Astrocyte of the hippocampus (primary cell): ENCODE measurements at regions not wholly inside any gene's neighbourhood (a gene's known extent, or its start where the extent isn't known, plus 50 kb on each side); places are given as distances from the start of the nearest gene placed in this dataset.
"Not testable (repeated sequence)": the region's sequence is repeated elsewhere in the genome, so short reads cannot be mapped to it uniquely, and the experiment has no call there.

Experiments
- DNase-seq: peaks from one replicate; pipeline ENCODE4 v3.0.0; 2011; ENCODE audit warnings: low read depth, low spot score

DNA sequence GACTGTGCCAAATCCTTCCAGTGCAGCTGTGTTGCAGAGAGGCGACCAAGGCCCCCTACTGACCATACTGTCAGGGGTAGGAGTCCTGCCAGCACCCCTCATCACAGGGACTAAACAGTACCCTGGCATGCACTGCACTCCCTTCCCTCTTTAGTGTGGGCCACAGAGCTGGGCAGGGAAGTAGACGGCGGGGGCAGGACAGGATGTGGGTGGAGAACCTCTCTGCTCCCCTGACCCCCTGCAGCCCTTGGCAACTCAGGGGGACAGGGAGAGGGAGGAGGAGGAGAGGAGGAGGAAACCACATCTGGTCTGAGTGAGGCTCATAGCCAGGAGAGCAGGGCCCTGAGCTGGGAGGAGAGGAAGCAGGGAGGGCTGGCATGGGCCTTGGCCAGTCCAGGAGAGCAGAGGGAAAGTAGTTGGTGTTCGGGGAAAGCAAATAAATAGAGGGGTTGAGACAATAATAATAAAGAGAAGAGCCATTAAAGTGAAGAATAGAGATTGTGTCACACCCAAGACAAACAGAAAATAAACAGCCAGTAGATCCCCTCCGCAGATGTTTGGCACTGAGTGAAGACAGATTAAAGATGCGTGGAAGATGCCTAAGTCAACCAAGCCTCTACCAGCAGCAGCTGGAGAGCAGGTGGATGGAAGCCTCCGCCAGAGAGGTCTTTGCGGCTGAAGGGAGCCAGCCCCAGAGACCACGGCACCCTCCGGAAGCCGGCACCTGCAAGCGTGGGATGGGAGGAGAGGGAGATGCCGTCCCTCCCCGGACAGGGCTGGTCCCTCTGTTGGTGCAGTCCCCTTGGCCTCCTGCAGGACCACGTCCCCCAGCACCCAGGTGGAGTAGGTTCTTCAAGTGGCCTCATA lies 61.5 kb downstream of the RPUSD4 start:
- no peak for DNase-seq

GRCh38 chr11:126148317-126148716 lies 63.1 kb downstream of the RPUSD4 start:
- no peak for DNase-seq

- no peak for DNase-seq
Measured at GRCh38 chr11:126147208-126148111, 64.0 kb downstream of the RPUSD4 start.

- peak; percentile 67 for DNase-seq
Measured at GRCh38 chr11:126146454-126147192, 64.8 kb downstream of the RPUSD4 start.

DNA sequence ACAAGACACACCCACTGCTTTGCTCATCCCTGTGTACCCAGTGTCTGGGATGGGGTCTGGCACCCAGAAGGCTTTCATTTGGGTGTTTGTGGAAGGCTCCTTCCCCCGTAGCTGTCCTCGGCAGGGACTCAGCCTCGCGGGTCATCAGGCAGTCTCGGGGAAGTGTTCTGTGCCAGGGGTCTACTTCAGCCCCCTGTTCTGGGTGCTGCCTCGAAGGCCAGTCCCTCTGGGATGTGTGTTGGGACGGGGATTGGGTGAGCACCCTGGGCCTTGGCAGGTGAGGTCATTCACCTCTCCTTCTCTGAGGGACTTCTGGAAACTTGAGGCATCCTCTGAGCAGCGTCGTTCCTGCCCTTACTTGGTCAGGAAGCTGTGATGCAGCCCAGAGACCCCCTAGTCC lies 65.5 kb downstream of the RPUSD4 start:
- DNase-seq = no peak

DNA sequence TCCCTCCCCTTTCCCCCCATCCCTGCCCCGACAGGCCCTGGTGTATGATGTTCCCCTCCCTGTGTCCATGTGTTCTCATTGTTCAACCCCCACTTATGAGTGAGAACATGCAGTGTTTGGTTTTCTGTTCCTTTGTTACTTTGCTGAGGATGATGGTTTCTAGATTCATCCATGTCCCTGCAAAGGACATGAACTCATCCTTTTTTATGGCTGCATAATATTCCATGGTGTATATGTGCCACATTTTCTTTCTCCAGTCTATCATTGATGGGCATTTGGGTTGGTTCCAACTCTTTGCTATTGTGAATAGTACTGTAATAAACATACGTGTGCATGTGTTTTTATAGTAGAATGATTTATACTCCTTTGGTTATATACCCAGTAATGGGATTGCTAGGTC lies 68.0 kb downstream of the RPUSD4 start:
- DNase-seq = not testable (repeated sequence)

DNA sequence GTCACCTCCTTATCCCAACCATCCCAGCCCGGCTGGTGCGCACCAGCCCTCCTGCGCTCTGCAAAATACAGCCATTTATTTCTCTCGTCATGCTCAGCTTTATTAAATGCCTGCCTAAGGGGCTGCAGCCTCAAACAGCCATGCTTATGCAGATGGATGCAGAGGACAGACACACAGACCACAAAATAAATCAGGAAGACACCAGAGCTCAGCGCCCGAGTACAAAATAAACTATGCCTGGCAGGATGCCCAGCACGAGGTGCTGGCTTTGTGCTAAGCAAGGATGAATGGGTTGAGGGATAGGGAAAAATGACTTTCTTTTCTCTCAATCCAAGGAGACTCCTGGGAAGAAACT lies 70.5 kb downstream of the RPUSD4 start:
- DNase-seq = peak; percentile 81

DNA sequence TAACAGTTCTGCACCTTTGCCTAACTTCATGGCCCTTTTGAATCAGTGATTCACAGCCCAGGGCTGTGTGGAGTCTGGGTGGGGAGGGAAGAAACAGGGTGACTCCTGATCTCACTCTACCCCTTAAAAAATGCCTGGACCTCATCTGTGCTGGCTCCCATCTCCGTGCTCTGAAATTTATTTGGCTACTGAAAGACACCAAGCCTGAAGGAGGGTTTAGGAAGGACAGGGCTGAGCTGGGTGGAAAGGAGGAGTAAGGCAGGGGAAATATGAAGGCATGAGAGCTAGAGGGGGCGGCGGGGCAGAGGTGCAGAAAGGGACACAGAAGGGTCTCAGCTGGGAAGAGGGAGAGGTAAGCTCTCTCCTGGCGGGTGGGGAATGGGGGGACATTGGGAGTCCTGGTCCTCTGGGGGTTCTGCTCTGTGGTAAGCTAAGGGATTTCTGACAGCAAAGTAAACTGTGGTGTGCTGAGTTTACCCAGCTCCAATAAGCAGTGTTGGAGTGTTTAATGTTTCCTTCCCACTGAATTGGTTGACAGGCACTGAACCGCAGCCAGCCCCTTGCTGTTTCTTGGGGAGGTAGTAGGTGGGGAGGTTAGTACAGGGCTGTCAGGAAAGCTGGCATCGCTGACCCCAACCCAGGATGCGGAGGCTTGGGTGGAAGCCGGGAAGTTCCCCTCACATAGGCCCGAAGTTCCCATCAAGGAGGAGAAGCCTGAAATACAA lies 71.1 kb downstream of the RPUSD4 start:
- DNase-seq = no peak

DNA sequence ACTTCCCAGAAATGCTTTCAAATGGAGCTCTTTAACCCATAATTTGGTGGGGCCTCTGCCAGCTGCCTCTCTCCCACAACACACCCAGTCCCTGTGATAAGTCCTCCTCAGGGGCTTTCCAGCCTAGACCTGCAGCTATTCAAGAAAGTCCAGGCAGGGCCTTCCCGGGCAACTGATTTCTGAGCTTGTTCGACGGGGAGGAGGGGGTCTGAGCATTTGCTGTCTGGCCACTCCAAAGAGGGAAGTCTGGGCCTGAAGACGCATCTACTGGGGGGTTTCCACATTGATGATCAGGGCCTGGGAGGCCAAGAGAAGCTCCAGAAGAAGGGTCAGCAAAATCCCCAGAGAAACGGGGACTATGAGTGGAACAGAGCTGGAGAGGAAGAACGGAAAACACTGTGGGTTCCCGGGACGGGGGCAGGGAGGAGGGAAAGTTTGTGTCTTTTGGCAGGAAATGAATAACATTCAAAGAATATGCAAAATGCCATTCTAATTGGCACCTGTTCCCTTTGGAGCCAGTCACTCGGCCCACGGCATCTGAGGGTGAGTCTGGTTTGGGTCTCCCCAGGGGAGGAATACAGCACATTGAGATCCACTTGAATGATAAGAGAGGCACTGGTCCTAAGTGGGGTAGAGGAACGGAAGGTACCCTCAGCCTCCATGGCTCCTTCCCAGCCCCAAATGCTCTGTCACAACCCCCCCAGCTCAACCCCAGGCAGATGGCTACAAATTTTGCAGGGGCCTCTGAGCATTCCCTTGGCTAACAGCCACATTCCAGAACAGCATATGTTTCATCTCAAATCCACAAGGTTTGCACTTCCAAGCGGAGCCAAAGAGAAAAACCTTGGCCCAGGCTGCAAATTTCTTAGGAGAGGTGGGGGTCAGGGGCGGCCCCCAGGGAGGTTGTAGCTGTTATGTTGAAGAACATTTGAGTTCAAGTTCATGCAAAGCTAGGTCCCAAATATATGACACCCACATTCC lies 72.0 kb downstream of the RPUSD4 start:
- peak; percentile 73 for DNase-seq

GRCh38 chr11:126138636-126139035 lies 72.8 kb downstream of the RPUSD4 start:
- DNase-seq = no peak

DNA sequence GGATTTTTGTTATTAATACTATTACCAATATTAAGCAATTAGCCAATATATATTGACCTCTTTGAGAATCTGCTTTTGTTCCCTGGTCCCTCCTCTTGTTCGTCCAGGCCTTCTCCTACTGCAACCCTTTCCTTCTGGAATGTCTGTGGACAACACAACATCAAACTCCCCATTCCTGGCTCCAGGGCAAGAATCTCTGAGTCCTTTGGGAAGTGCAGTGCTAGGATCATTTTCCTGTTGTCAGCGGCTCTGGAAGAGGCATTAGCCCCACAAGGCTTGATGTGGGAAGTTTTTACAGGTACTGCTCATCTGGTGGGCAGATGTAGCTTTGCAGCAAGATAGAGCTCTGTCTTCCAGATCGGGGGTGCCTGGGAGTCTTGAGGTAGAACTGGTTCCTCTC lies 74.3 kb downstream of the RPUSD4 start:
- DNase-seq = no peak

DNA sequence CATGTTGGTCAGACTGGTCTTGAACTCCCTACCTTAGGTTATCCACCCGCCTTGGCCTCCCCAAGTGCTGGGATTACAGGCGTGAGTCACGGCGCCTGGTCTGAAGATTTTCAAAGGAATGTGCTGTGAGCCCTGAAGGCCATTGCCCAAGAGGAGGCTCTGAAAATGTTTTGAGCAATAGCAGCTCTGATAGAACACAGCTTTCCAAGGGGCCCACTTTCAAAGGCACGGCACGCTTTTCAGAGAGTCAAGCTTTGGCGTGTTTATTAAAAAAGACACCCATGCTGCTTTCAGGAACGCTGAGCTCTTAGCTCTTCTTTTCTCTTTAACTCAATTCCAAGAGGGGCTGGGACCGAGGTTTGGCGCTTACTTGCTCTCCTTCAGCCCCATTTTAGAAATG lies 73.8 kb upstream of the CDON start:
- DNase-seq = no peak

DNA sequence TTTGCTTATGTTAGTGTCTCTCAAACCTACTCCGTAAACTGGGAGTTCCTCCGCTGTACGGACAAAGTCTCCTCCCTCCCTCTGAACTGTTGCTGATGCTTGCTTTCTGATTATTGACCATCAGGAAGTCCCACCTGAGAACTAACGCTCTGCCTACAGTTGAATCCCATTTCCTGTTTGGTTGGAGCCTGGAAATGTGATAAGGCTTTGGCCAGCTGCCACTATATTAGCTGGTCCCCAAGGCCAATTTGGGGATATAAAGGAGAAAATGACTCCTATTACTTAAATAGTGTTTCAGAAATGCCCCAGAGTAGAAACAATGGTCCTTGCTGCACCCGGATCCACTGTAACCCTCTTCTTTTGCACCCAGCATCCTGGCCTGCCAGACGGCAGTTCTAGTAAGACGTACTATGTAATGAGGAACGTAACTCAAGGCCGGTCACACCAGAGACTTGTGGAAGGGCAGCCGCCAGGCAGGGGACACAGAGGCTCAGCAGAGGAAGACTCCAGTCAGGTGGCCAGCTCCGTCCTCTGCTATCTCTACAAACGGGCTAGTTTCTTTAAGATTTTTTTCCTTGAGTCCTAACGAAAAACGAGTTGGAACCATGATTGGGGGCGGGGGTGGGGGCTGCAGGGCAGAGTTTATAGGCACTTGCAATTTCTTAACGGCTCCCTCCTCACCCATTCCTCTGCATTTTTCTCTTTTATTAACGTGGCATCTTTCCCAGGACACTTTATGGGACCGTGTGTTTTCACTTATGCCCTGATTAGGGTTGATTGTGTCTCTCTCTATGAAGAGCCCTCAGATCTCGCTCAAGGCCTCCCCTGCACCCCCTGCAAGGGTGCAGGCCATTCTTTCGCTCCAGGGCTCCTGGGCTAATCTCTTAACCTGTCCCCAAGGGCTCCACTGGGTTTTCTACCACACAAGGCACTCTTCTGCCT lies 72.8 kb upstream of the CDON start:
- DNase-seq = no peak

DNA sequence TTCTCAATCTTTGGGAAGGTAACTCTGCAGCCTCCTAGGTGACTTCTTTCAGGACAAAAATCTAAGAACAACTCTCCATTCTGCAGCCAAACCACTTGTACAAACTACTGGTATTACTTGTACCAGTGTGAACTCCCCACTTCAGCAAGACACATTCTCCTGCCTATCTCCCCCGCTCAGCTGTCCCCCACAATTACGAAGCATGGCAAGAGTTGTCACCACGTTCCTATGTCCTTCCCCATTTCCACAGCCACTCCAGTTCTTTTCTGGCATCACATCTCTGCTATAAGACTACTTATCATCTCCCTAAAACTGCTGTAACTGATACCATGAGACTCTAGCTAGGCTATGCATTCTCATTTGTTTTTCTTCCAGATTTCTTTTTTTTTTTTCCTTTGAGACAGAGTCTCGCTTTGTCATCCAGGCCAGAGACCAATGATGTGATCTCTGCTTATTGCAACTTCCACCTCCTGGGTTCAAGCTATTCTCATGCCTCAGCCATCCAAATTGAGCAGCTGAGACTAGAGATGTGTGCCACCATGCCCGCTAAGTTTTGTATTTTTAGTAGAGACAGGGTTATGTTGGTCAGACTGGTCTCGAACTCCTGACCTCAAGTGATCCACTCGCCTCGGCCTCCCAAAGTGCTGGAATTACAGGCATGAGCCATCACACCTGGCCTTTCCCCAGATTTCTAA lies 71.9 kb upstream of the CDON start:
- DNase-seq = no peak

- no peak for DNase-seq
Measured at GRCh38 chr11:126133901-126134300, 71.2 kb upstream of the CDON start.

DNA sequence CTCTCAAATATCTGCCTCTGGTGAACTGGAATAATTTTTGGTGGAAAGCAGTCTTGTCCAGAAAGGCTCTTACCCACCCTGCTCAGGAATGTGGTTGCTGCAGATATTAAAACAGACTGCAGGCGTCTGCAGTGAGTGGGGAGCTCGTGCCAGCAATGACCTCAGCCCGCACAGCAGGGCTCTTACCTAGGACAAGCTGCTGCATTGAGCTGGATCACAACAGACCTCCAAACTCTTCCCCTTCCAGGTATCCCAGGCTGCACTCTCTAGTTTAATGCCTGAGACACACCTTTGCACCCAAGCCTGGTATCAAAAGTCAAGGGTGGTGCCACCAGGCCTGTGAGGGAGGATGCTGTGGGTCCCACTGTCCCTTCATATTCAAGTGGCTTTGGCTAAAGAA lies 69.7 kb upstream of the CDON start:
- peak; percentile 92 for DNase-seq

DNA sequence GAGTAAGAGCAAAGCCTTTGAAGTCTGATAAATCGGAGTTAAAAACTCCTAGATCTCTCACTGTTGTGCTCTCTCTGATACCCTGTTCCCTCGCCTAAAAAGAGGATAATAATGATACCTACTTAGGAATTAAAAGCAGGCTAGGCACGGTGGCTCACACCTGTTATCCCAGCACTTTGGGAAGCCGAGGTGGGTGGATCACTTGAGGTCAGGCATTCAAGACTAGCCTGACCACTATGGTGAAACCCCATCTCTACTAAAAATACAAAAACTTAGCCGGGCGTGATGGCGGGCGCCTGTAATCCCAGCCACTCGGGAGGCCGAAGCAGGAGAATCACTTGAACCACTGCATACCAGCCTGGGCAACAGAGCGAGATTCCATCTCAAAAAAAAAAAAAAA lies 68.1 kb upstream of the CDON start:
- not testable (repeated sequence) for DNase-seq
